ENCODE measurements at regions not wholly inside any gene's neighbourhood (a gene's known extent, or its start where the extent isn't known, plus 50 kb on each side); places are given as distances from the start of the nearest gene placed in this dataset.
"Not testable (repeated sequence)": the region's sequence is repeated elsewhere in the genome, so short reads cannot be mapped to it uniquely, and the experiment has no call there.

DNA sequence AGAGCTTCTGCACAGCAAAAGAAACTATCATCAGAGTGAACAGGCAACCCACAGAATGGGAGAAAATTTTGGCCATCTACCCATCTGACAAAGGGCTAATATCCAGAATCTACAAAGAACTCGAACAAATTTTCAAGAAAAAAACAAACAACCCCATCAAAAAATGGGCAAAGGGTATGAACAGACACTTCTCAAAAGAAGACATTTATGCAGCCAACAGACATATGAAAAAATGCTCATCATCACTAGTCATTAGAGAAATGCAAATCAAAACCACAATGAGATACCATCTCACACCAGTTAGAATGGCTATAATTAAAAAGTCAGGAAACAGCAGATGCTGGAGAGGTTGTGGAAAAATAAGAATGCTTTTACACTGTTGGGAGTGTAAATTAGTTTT, 340.6 kb downstream of the TFAP2B start:
- not testable (repeated sequence) for DNase-seq

DNA sequence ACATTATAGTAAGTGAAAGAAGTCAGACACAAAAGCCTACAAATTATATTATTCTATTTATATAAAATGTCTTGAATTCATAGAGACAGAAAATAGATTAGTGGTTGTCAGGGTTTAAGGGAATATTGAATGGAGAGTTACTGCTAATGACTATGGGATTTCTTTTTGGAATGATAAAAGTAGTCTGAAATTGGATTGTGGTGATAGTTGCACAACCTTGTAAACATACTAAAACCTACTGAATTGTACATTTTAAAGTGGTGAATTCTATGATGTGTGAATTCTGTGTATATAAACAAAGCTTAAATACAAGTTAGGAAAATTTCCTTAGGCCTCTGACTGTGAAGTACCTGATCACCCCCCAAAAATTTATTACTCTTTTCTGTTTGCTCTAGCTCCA, 343.1 kb downstream of the TFAP2B start:
- no peak for DNase-seq

DNA sequence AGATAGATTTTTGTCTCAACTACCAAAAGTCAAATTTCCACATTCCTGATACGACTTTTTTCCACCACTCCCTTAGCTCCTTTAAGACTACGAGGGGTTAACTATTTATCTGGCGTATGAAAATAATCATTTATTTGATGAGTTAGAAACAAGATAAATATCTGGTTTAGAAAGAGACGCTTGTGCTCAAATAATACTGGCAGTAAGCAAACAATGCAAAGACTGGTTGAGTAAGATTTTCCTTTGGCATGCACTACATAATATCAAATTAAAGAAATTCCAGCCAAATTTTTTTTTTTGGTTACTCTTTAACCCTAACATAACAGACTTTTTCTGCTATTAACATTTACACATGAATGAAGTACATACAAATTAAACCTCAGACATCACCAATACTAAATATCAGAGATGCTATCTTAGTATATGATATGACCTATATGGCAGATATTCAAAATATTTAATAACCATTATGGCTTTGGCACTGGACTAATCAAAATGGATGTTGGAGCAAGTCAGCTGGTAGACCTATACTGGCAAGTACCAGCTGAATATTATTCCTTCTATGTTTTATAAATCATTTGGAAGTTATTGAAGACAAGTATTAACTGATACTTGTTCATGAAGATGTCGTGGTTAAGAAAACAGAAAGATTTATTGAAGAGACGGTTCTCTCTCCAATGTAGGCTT, 345.3 kb downstream of the TFAP2B start:
- DNase-seq: no peak

DNA sequence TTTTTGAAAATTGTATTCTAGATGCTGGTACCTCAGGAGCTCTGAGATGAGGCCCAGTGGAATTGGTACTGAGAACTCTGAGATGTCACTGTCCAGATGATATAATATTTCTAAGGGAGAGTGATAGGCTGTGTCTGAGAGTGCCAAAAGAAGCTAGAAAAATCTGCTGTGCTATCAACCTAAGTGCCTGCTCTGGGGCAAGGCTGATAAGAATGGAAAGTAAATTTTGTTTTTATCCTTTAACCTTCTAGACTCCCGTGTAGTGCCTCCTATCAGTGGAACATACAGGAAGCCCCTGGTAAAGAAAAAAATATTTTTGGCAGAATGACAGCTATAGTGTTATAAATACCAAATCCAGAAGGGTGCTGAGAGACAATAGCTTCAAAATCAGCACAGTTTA, 348.2 kb downstream of the TFAP2B start:
- DNase-seq: no peak

DNA sequence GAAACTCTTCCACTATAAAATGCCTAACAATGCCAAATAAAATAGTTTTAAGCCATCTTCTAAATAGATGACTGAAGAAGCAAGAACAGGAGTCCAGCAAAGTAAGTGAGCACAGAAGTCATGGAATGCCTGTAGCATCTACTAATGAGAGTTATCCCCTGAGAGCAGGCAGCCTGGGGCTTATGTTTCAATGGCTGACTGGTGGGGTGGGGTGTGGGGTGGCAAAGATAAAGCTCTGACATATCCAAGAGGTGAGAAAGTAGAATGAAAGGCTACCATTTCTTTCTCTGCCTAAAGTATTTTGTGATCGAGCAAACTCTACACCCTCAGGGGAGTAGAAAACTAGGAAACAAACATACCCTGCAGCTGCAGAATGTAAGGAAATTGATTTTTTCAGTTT, 348.8 kb downstream of the TFAP2B start:
- DNase-seq: no peak

DNA sequence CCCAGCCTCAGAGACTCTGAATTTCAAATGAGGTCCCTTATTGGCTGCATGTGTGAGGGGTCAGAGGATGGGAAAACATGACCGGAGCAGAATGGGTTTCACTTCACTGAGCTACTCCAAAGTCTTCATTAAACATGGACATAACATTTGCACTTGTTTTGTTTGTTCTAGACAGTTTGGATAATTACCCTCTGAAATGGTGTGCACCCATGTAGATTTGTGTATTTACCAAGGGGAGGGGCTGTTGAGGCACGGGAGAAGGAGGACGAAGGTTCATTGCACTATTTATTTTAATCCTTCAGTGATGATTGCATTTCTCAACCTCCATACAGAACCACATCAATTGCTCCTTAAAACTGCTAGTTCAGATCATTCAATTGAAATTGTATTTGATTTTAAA, 364.2 kb downstream of the TFAP2B start:
- DNase-seq: no peak

DNA sequence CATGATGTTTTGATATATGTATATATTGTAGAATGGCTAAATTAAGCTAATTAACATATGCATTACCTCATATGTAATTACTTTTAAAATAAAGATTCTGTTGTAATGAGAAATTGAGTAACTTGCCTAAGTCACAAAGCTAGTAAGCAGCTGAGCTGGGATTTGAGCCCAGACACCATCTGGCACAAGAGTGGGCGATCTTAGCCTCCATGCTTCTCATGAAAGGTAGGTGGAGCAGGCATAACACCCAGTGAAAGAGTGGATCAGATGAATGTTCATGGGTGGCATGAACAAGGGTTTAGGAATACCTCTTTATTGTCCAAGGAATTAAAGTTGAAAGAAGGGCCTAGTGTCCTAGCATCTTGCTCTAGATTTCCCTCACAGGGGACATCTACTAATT, 365.4 kb downstream of the TFAP2B start:
- DNase-seq: no peak

DNA sequence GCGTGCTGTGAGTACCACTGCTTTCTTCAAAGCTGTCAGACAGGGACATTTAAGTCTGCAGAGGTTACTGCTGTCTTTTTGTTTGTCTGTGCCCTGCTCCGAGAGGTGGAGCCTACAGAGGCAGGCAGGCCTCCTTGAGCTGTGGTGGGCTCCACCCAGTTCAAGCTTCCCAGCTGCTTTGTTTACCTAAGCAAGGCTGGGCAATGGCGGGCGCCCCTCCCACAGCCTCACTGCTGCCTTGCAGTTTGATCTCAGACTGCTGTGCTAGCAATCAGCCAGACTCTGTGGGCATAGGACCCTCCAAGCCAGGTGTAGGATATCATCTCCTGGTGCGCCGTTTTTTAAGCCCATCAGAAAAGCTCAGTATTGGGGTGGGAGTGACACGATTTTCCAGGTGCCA, 374.5 kb downstream of the TFAP2B start:
- not testable (repeated sequence) for DNase-seq

DNA sequence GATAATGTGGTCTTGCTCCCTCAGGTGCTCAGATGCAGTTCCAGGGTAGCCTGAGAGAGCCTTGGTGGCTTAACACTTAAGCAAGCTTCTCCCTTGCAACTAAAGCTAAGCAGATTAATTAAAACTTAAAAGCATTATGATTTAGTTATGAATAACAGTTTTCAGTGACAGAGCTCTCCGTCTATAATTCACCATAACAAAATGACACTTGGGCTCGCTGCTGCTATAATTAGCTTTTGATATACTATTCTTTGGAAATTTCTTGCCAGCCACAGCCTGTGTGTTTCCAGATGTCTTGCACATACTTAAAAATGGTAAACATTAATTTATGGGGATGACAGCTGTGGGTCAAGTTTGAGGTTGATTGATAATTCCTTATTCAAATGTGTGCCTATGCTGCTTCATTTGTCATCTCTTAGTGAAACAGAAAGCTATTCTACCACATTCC, 380.5 kb downstream of the TFAP2B start:
- no peak for DNase-seq

DNA sequence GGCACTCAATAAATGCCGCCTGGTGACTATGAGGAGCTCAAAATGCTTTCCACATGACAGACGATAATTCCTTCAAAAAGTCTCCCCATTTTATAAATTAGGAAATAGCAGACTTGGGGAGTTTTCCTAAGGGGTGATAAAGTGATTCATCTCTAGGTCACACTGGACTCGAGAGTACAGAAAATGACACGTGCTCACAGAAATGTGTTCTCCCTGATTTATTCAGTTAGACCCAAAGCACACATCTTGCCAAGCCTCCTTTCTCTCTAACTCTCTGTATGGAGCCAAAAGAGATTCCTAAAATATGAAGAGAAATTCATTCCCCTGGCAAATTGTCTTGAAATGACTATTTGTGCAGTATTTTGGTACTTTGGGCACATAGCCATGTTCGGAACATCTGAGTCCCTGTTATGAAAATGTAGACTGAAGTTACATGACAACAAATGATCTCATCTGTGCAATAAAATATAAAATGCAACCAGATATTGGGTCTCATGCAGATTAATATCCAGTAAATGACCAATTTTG, 381.1 kb downstream of the TFAP2B start:
- no peak for DNase-seq

DNA sequence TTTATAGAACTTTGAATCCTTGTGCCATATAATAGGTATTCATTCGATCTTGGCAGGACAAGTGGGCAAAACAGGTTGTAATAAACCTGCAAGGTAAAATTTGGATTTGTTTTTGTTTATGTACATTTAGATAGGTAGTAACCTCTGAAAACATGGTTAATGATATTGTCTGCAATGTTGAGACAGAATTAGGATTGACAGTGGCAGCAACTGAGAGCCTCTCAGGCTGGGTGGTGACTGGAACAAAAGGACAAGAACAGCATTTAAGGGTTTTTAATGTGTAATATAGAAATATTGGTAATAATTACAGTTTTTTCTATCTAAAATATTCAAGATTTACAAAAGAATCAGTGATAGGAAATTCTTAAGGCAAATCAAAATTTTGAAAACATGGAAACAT, 382.0 kb downstream of the TFAP2B start:
- DNase-seq: no peak

DNA sequence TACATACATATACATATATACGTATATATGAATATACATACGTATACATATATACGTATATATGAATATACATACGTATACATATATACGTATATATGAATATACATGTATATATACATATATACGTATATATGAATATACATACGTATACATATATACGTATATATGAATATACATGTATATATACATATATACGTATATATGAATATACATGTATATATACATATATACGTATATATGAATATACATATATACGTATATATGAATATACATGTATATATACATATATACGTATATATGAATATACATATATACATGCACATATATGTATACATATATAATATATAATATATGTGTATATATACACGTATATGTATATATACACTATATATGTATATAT, 384.0 kb downstream of the TFAP2B start:
- DNase-seq: not testable (repeated sequence)

DNA sequence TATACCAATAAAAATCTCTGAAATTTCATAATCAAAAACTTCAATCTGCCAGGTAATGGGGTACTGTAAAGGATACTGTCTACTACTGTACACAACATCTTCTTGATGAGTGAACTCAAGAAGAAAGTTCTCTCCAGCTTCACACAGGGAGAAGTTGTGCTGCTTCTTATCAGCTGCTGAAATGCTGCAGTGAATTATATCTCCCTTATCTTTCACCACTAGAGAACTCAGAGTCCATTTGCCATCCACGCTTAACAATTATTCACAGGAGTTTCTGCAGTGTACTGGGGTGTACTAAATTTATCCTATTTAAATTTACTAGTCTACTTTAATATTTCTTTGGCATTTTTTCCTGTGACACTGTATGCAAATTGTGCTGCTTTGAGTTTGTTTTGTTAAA, 384.8 kb downstream of the TFAP2B start:
- DNase-seq: no peak

DNA sequence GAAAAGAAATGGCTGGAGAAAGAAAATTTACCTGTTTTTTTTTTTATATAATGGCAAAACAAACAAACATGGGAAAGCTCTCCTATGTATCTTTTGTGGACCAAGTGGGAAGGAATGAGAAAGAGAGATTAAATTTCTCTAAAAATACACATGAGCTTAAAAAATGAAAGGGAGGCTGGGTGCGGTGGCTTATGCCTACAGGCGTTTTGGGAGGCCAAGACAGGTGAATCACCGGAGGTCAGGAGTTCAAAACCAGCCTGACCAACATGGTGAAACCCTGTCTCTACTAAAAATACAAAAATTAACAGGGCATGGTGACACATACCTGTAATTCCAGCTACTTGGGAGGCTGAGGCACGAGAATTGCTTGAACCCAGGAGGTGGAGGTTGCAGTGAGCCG, 388.0 kb downstream of the TFAP2B start:
- not testable (repeated sequence) for DNase-seq

DNA sequence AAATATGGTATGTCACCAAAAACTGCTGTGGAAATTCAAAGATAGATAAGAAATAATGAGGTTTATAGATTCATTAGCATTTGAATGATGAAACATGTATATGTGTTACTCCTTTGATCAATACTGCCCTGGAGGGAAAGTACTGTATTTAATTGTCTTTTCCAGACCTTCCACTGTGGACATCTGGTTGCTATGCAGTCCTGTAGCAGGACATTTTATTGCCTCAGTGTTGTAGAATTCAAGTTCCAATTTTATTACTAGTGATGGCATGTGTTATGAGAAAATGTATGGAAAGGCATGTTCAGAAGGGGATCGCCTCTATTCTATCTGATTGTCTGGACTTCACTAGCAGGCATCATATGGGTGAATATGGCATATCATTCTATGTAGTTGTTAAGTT, 391.0 kb downstream of the TFAP2B start:
- no peak for DNase-seq

DNA sequence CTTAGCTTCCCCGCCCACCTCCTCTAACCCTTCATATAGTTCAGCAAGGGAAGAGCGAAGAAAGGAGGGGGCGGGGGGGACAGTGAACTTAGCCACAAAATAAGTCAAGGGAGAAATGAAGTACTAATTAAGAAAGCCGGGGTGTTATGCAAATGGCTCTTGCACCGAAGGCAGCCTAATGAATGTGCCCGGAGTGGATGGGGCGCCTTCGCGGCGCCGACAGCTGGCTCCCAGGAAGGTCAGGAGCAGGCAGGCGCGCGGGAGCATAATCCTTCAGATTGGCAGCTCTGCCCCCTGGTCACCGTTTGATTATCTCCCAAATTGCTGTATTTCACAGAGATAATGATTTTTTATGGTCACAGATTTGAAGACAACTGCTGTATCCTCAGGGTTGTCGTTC, 395.1 kb downstream of the TFAP2B start:
- DNase-seq: no peak

DNA sequence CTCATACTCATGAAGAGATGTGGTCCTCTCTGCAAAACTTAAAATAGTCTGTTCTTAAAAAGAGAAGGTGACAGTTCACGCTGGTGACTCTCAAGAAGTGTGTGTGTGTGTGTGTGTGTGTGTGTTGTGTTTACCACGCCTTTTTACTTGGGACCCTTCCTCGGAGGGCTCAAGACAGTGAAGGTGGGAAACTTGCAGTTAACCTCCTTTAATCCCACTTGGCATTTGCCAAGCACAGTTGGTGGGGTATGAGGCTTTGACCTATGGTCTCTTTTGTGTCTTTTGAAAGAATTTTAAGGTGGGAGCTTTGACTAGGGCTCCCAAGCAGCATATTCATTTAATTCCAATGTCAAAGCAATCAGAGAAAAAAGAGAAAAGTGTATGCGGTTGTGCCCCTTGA, 395.8 kb downstream of the TFAP2B start:
- DNase-seq: no peak

DNA sequence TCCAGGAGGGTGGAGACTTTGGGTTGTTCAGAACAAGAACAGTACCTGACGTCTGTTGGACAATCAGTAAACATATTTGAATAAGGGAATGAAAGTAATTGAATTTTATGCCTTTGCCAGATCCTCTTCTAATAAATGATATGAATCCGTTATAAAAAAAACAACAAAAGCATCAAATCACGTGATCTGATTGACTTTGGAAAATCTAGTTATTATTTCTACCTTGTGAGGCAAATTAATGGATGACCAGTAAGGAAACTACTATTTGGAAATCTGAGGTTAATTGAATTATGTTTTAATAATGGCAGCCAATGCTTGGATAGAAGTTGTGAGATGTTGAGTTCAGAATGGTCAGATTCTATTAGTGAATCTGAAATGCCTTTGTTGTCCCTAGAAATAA, 399.5 kb downstream of the TFAP2B start:
- DNase-seq: no peak

DNA sequence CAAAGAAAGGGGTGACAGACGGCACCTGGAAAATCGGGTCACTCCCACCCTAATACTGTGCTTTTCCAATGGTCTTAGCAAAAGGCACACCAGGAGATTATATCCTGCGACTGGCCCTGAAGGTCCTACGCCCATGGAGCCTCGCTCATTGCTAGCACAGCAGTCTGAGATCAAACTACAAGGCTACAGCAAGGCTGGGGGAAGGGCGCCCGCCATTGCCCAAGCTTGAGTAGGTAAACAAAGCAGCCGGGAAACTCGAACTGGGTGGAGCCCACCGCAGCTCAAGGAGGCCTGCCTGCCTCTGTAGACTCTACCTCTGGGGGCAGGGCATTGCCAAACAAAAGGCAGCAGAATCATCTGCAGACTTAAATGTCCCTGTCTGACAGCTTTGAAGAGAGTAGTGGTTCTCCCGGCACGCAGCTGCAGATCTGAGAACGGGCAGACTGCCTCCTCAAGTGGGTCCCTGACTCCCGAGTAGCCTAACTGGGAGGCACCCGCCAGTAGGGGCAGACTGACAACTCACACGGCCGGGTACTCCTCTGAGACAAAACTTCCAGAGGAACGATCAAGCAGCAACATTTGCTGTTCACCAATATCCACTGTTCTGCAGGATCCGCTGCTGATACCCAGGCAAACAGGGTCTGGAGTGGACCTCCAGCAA, 406.0 kb downstream of the TFAP2B start:
- DNase-seq: not testable (repeated sequence)

DNA sequence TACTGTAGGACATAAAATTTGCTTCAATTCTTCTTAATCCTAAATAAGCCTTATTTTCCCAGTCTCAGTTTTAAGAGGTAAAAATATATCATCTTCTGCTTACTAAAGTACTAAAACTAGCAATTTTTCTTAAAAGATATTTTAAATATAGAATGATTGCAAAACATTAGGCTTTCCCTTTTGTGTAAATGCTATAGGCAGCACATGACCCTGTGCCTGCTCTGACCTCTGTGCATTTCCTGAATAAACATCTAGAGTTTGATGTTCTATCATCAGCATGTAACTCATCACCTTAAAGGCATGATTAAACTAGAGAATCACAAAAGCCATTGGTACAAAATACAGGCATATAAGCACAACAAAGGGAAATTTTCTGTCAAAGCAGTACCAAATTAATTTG, 422.7 kb downstream of the TFAP2B start:
- DNase-seq: no peak

DNA sequence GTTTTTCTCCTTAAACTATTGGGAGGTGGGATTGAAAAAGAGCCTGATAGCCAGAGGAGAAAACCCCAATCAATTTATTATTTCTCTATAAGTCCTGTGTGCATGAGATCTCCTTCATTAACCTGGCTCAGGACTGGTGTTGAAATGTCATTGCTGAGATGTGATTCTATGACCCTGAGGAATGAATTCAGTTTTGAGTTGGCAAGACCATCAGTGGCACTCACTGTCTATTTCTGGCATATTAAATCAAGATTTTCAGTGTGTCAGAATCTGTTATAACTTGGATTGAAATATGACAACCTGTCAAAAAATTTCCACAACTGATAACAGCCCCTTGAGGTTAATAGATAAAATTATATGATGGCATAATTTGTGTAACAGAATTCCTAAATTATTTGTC, 431.1 kb downstream of the TFAP2B start:
- no peak for DNase-seq

DNA sequence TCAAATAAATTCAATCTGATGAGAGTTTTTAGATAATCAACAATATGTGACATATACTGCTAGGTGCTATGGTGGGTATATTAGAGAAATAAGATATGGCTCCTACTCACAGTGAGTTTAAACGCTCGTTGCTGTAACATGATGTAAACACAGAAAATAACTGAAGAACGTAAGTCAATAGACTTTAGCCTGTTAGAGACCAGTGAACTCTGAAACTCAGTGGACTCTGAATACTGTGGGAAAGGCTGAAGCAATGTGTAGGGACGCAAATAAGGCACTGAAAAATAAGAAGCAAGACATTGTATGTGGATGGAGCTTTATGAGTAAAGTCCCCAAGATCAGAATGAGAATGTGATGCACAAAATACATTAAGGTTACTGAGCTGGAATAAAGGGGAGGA, 431.6 kb downstream of the TFAP2B start:
- no peak for DNase-seq

DNA sequence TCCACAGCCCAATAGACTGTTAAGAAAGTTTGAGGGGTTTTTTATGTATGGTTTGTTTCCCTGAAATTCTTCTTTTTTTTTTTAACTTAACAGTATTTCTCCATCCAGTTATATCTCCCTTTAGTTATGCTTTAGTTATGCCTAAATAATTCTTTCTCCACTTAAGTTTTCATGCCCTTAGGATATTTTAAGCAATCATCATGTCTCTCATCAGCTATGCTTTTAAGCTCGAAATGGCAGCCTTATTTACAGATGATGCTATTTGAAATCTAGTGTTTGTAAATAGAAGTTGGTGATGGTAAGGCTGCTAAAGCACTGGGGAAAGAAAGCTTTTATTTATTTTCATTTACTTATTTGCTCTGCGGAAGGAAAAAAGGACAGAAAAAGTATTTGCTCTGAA, 439.3 kb downstream of the TFAP2B start:
- DNase-seq: no peak

DNA sequence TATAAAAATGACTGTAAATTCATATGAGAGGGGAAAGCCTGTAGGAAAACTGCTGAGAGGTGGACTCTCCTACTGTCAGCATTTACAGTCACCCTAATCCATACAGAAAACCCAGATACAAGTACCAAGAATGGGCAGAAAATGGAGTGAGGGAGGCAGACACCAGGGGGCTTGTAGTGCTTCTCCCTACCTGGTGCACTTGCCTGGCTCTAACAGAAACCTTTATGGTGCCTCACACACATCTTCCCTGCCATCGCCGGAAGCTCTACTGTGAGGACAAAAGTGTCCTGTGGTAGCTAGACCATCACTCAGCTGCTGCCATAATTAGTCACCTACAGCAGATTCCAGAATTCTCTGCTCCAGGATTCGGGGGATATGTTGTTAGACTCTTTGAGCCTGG, 441.3 kb downstream of the TFAP2B start:
- no peak for DNase-seq

DNA sequence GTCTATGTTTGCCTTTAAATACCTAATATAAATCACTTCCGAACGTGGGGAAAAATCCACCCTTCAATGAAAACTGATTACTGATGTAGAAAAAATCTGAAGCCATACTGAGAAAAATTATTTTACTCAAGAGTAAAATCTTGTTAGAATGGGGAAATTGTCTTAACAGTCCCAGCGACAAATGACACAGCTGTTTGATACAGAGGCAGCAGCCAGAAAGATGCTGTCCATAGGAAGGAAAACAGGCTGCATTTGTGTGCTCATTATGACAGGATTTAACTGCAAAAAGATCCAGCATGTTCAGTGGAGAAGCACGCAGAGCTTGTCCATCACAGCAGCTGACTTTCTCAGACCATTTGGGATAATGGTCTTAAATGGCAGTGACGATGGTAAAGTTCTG, 443.0 kb downstream of the TFAP2B start:
- no peak for DNase-seq

Data from T1000 (cell line).